ENCODE measurements at regions not wholly inside any gene's neighbourhood (a gene's known extent, or its start where the extent isn't known, plus 50 kb on each side); places are given as distances from the start of the nearest gene placed in this dataset.

GRCh38 chr4:111934314-111934713, 210.9 kb upstream of the FAM241A start:
- Mint-ChIP-seq H3K27me3 (ENCODE audit: unreplicated experiment) (no peaks in the 10 kb centered on the region), H3K4me3 (ENCODE audit: unreplicated experiment) (no peak overlapping the region), H3K4me1 (ENCODE audit: unreplicated experiment) (peaks cover 23% of the 10 kb centered on the region), H3K36me3 (ENCODE audit: low read depth, unreplicated experiment) (no peaks in the 10 kb centered on the region), H3K27ac (ENCODE audit: unreplicated experiment) (peak overlapping the region; percentile 76), H3K9me3 (ENCODE audit: unreplicated experiment) (no peaks in the 10 kb centered on the region)
- no peak for DNase-seq (ENCODE audit: low spot score)
- no peak for TF ChIP-seq CTCF (IDR thresholded peaks at IDR 0.05; ENCODE audit: unreplicated experiment)

- peaks cover 23% of the 10 kb centered on the region for H3K4me1 Mint-ChIP-seq (ENCODE audit: unreplicated experiment)
- no peaks in the 10 kb centered on the region for H3K27me3 Mint-ChIP-seq (ENCODE audit: unreplicated experiment)
- H3K27ac Mint-ChIP-seq (ENCODE audit: unreplicated experiment) = no peak overlapping the region
Measured at GRCh38 chr4:111937368-111937767, 207.9 kb upstream of the FAM241A start.

GRCh38 chr4:111941957-111942356, 203.3 kb upstream of the FAM241A start:
- Mint-ChIP-seq H3K36me3 (ENCODE audit: low read depth, unreplicated experiment) (no peaks in the 10 kb centered on the region), H3K27me3 (ENCODE audit: unreplicated experiment) (no peaks in the 10 kb centered on the region), H3K4me3 (ENCODE audit: unreplicated experiment) (no peak overlapping the region), H3K27ac (ENCODE audit: unreplicated experiment) (no peak overlapping the region), H3K9me3 (ENCODE audit: unreplicated experiment) (no peaks in the 10 kb centered on the region), H3K4me1 (ENCODE audit: unreplicated experiment) (peaks cover 1% of the 10 kb centered on the region)
- no peak for TF ChIP-seq CTCF (IDR thresholded peaks at IDR 0.05; ENCODE audit: unreplicated experiment)
- no peak for DNase-seq (ENCODE audit: low spot score)

More at GRCh38 chr4:111937368-111937767, 207.9 kb upstream of the FAM241A start:
- Mint-ChIP-seq H3K36me3 (ENCODE audit: low read depth, unreplicated experiment) (no peaks in the 10 kb centered on the region), H3K9me3 (ENCODE audit: unreplicated experiment) (no peaks in the 10 kb centered on the region), H3K4me3 (ENCODE audit: unreplicated experiment) (no peak overlapping the region)
- DNase-seq (ENCODE audit: low spot score) = no peak
- no peak for TF ChIP-seq CTCF (IDR thresholded peaks at IDR 0.05; ENCODE audit: unreplicated experiment)

GRCh38 chr4:111943796-111944203, 201.5 kb upstream of the FAM241A start:
- Mint-ChIP-seq H3K4me3 (ENCODE audit: unreplicated experiment) (no peak overlapping the region), H3K27me3 (ENCODE audit: unreplicated experiment) (no peaks in the 10 kb centered on the region), H3K4me1 (ENCODE audit: unreplicated experiment) (no peaks in the 10 kb centered on the region), H3K27ac (ENCODE audit: unreplicated experiment) (no peak overlapping the region), H3K9me3 (ENCODE audit: unreplicated experiment) (no peaks in the 10 kb centered on the region), H3K36me3 (ENCODE audit: low read depth, unreplicated experiment) (no peaks in the 10 kb centered on the region)
- peak; percentile 53 for TF ChIP-seq CTCF (IDR thresholded peaks at IDR 0.05; ENCODE audit: unreplicated experiment)
- peak; percentile 54 for DNase-seq (ENCODE audit: low spot score)

GRCh38 chr4:111945014-111945413, 200.2 kb upstream of the FAM241A start:
- Mint-ChIP-seq H3K9me3 (ENCODE audit: unreplicated experiment) (no peaks in the 10 kb centered on the region), H3K36me3 (ENCODE audit: low read depth, unreplicated experiment) (no peaks in the 10 kb centered on the region), H3K27ac (ENCODE audit: unreplicated experiment) (no peak overlapping the region), H3K27me3 (ENCODE audit: unreplicated experiment) (no peaks in the 10 kb centered on the region), H3K4me1 (ENCODE audit: unreplicated experiment) (no peaks in the 10 kb centered on the region), H3K4me3 (ENCODE audit: unreplicated experiment) (no peak overlapping the region)
- TF ChIP-seq CTCF (IDR thresholded peaks at IDR 0.05; ENCODE audit: unreplicated experiment) = no peak
- DNase-seq (ENCODE audit: low spot score) = no peak
